ENCODE measurements at regions not wholly inside any gene's neighbourhood (a gene's known extent, or its start where the extent isn't known, plus 50 kb on each side); places are given as distances from the start of the nearest gene placed in this dataset.

DNA sequence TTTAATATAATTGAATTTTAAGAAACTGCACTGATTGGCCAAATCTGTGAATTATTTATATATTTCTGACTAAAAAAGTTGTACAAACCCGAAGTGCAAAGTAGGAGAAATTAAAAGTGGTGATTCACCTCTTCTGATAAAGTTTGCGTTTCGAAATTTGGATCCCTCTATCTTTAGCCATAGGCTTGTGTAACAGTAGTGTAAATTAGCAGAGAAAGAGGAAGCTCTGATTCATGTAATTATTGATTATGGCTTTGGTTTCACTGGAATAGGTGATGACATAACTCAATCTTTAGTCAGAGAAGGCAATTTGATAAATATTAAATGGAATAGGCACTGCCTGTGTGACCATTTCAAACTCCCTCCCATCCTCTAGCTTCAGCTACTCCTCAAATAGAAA, 717.8 kb upstream of the PCDH7 start:
- TF ChIP-seq, protein P1, sequence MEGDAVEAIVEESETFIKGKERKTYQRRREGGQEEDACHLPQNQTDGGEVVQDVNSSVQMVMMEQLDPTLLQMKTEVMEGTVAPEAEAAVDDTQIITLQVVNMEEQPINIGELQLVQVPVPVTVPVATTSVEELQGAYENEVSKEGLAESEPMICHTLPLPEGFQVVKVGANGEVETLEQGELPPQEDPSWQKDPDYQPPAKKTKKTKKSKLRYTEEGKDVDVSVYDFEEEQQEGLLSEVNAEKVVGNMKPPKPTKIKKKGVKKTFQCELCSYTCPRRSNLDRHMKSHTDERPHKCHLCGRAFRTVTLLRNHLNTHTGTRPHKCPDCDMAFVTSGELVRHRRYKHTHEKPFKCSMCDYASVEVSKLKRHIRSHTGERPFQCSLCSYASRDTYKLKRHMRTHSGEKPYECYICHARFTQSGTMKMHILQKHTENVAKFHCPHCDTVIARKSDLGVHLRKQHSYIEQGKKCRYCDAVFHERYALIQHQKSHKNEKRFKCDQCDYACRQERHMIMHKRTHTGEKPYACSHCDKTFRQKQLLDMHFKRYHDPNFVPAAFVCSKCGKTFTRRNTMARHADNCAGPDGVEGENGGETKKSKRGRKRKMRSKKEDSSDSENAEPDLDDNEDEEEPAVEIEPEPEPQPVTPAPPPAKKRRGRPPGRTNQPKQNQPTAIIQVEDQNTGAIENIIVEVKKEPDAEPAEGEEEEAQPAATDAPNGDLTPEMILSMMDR (IDR thresholded peaks at IDR 0.05; ENCODE audit: poor library complexity) = no peak
- TF ChIP-seq EZH2phosphoT487 (IDR thresholded peaks at IDR 0.05; ENCODE audit: low read depth, severe bottlenecking, unreplicated experiment) = no peak

All from hepatocyte (in vitro differentiated cells).